Activated naive CD4-positive, alpha-beta T cell treated with anti-CD3 and anti-CD28 coated beads for 36 hours (primary cell): ENCODE measurements at regions not wholly inside any gene's neighbourhood (a gene's known extent, or its start where the extent isn't known, plus 50 kb on each side); places are given as distances from the start of the nearest gene placed in this dataset.
"Not testable (repeated sequence)": the region's sequence is repeated elsewhere in the genome, so short reads cannot be mapped to it uniquely, and the experiment has no call there.

Source experiments
- CTCF ChIA-PET: fragments of 350-600 bp; sonication (Branson Sonifier 250); formaldehyde crosslinking; loops from one replicate; lab custom pipeline; 2021; ENCODE audit warnings: antibody characterized with exemption; lab: Charles Lee
- DNase-seq: peaks from one replicate; pipeline ENCODE4 v3.0.0-alpha.2; 2020
- H3K27ac Mint-ChIP-seq: one replicate; pipeline ENCODE4 v1.8.0; 2021; ENCODE audit warnings: mild to moderate bottlenecking, mixed read lengths
- H3K27me3 Mint-ChIP-seq: one replicate; pipeline ENCODE4 v1.8.0; 2021; ENCODE audit warnings: low read depth, mixed read lengths
- H3K36me3 Mint-ChIP-seq: one replicate; pipeline ENCODE4 v1.8.0; 2021; ENCODE audit warnings: low read depth, mixed read lengths
- H3K4me1 Mint-ChIP-seq: one replicate; pipeline ENCODE4 v1.8.0; 2021; ENCODE audit warnings: low read depth, mixed read lengths
- H3K4me3 Mint-ChIP-seq: one replicate; pipeline ENCODE4 v1.8.0; 2021; ENCODE audit warnings: mild to moderate bottlenecking, moderate library complexity, mixed read lengths
- H3K9me3 Mint-ChIP-seq: one replicate; pipeline ENCODE4 v1.8.0; 2021; ENCODE audit warnings: mixed read lengths
- intact Hi-C: fragments of 100-400 bp; cut with micrococcal nuclease; formaldehyde crosslinking; loops from one replicate; pipeline ENCODE4 v1.15.1; 2023

DNA sequence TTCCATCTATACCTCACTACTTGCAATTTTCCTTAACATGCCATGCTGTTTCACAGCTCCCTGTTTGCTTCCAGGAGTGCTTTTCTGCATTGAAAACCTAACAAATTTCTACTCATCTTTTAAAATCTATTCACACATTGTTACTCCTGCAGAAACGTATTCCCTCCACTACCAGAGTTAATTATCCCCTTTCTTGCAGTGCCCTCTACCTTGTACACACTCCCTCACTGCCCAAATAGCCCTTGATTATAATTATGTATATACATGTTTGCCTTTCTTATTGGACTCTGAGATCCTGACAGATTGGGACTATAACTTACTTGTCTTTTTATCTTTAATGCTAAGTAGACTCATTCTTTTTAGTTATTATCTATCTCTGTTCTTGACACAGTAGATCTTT, 325.0 kb downstream of the OXSM start:
- no peaks in the 10 kb centered on the region for H3K27me3 Mint-ChIP-seq
- H3K36me3 Mint-ChIP-seq = no peaks in the 10 kb centered on the region
- no peaks in the 10 kb centered on the region for H3K4me1 Mint-ChIP-seq
- CTCF ChIA-PET = no interaction called here
- no peak overlapping the region for H3K4me3 Mint-ChIP-seq
- intact Hi-C loops = loop anchor here (10.0 kb wide), 1 partner anchor 470 kb away; no protein-coding TSS in a partner anchor
- DNase-seq = no peak
- no peak overlapping the region for H3K27ac Mint-ChIP-seq
- peaks cover 1% of the 10 kb centered on the region for H3K9me3 Mint-ChIP-seq

DNA sequence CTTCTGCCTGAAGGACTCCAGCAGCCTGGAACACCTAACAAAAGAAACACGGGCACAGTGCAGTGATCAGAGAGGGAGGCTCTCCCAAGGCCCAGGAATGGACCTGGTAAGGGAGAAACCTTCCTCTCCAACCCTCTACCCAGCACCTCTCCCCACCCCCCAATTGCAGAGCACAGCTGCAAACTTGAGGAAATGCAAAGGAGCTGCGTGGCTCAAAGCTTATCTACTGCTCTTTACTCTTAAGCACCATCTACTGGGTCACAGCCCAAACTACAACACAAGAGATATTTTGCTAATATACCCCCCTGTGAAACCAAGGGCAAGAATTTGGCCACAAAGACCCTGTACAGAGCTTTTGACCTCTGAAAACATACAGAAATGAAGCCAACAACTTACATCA, 328.3 kb downstream of the OXSM start:
- CTCF ChIA-PET = no interaction called here
- Mint-ChIP-seq H3K27me3 (no peaks in the 10 kb centered on the region), H3K4me1 (no peaks in the 10 kb centered on the region), H3K4me3 (no peak overlapping the region), H3K36me3 (no peaks in the 10 kb centered on the region), H3K9me3 (peaks cover 8% of the 10 kb centered on the region), H3K27ac (no peak overlapping the region)
- DNase-seq = no peak
- intact Hi-C loops = loop anchor here (10.0 kb wide), 1 partner anchor 473 kb away; no protein-coding TSS in a partner anchor

DNA sequence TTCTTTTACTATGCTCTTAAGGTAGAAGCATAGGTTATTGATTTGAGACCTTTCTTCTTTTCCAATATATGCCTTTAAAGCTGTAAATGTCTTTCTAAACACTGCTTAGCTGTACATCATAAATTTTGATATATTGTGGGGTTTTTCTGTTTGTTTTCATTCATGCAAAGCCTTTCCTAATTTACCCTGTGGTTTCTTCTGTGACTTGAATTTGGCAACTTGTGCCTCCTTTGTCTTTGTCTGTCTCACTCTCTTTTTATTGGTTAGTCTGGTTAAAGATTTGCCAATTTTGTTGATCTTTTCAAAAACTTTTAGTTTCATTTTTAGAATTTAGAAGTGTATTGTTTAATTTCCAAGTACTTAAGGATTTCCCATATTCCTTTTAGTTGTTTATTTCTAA, 343.1 kb downstream of the OXSM start:
- intact Hi-C loops = no loop called here
- CTCF ChIA-PET = no interaction called here
- Mint-ChIP-seq H3K27ac (no peak overlapping the region), H3K27me3 (no peaks in the 10 kb centered on the region), H3K4me3 (no peak overlapping the region), H3K36me3 (no peaks in the 10 kb centered on the region), H3K9me3 (peaks cover 3% of the 10 kb centered on the region), H3K4me1 (no peaks in the 10 kb centered on the region)
- no peak for DNase-seq

DNA sequence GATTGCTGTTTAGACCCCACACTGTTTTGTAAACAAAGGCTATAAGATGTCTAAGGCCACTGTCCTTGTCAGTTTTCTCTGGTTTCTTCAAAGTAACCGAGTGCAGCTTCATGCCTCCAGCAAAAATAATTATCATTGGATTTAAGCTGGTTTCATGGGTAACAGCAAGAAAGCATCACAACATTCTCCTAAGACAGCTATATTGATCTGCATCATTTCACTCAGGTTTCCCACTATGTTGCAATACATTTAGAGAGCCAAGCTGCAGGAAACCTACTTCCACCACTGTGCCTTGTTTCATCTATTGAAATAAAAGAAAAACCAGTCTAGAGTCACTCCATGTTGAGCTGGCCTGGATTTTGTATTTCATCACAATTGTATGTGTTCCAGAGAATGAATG, 351.4 kb downstream of the OXSM start:
- CTCF ChIA-PET = no interaction called here
- Mint-ChIP-seq H3K9me3 (peaks cover 8% of the 10 kb centered on the region), H3K4me3 (no peak overlapping the region), H3K36me3 (no peaks in the 10 kb centered on the region), H3K27ac (no peak overlapping the region), H3K27me3 (no peaks in the 10 kb centered on the region), H3K4me1 (no peaks in the 10 kb centered on the region)
- DNase-seq = no peak
- intact Hi-C loops = no loop called here

DNA sequence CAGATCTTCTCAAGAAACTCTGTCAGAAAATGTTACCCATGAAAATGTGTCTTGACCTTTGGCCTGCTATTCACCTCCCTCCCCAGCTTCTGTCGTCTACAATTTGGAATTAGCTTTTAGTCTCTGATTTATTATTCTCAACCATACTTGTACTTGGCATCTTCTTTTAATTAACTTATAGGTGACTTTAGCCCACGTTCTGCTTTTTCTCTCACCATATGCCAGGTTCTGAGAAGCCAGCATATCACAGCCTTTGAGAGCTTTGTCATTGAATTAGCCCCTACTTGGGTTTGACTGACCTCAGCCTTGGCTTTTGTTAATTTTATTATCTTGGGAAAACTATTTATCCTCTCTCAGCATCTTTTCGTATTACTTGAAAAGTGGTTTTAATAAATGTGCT, 355.9 kb downstream of the OXSM start:
- CTCF ChIA-PET = no interaction called here
- H3K27ac Mint-ChIP-seq = no peak overlapping the region
- H3K4me3 Mint-ChIP-seq = no peak overlapping the region
- intact Hi-C loops = no loop called here
- DNase-seq = no peak
- H3K36me3 Mint-ChIP-seq = no peaks in the 10 kb centered on the region
- no peaks in the 10 kb centered on the region for H3K4me1 Mint-ChIP-seq
- peaks cover 7% of the 10 kb centered on the region for H3K9me3 Mint-ChIP-seq
- H3K27me3 Mint-ChIP-seq = no peaks in the 10 kb centered on the region

DNA sequence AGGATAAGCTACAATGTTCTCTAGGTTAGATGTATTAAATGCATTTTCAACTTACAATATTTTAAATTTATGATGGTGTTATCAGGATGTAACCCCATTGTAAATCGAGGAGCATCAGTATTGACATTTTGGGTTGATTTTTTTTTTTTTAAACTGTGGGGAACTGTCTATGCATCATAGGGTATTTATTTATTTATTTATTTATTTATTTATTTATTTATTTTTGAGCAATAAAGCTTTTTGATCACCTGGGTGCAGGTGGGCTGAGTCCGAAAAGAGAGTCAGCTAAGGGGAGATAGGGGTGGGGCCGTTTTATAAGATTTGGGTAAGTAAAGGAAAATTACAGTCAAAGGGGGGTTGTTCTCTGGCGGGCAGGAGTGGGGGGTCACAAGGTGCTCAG, 367.5 kb downstream of the OXSM start:
- H3K27ac Mint-ChIP-seq, H3K4me3 Mint-ChIP-seq, DNase-seq, H3K27me3 Mint-ChIP-seq, H3K36me3 Mint-ChIP-seq, H3K4me1 Mint-ChIP-seq, CTCF ChIA-PET, intact Hi-C loops, H3K9me3 Mint-ChIP-seq: not testable (repeated sequence)

DNA sequence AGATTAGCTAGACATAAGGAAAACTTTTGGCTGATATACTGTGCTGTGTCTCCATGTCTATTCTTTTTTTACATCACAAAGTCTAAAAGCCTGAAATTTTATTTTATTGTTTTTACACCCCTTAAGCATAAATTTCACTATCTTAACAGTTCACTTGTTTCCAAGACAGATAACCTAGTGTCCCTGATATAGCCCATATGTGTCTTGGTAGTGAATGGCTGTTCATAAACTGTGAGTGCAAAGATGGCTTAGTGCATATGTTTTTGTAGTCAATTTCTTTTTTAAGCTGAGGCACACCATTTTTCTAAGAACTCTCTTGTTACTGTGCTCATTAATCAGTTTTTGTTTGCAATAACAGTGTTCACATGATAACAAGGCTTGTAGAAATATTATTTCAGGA, 381.1 kb downstream of the OXSM start:
- H3K36me3 Mint-ChIP-seq = no peaks in the 10 kb centered on the region
- intact Hi-C loops = no loop called here
- DNase-seq = no peak
- CTCF ChIA-PET = no interaction called here
- H3K27me3 Mint-ChIP-seq = no peaks in the 10 kb centered on the region
- H3K4me1 Mint-ChIP-seq = no peaks in the 10 kb centered on the region
- H3K9me3 Mint-ChIP-seq = peaks cover 10% of the 10 kb centered on the region
- no peak overlapping the region for H3K4me3 Mint-ChIP-seq
- no peak overlapping the region for H3K27ac Mint-ChIP-seq

DNA sequence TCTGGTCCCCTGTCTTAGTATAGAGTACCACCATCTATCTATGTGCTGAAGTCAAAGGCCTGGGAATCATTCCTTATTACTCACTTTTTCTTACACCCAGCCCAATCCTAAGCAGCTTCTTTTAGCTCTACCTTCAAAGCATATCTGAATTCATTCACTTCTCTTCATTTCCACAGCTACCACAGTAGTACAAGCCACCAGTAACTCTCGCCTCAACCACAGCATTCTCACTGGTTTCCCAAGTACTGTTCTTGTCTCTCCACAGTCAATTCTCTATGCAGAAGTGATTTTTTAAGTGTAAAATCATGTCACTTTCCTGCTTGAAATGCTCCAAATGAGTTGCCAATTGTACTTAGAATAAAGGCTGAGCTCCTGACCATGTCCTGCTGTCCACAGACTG, 401.7 kb downstream of the OXSM start:
- H3K27ac Mint-ChIP-seq = no peak overlapping the region
- H3K27me3 Mint-ChIP-seq = no peaks in the 10 kb centered on the region
- H3K4me3 Mint-ChIP-seq = no peak overlapping the region
- no peaks in the 10 kb centered on the region for H3K36me3 Mint-ChIP-seq
- H3K4me1 Mint-ChIP-seq = no peaks in the 10 kb centered on the region
- DNase-seq = no peak
- intact Hi-C loops = no loop called here
- peaks cover 6% of the 10 kb centered on the region for H3K9me3 Mint-ChIP-seq
- CTCF ChIA-PET = no interaction called here

DNA sequence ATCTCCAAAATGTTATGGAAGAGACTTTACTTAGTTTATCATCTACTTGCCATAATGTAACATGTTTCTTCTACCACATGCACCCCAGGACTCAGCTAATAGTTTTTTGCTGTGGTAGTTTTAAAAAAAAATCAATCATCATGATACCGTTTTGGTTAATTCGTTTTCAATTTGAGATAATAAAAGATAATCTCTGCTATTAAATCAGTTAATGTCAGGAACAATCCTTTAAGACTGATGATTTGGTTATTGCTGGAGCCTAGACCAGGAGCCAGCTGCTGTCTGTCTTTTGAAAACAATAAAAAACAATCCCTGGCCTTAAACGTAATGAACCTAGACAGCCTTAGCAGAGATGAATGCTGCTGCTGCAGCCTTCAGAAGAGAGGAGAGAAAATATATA, 403.7 kb downstream of the OXSM start:
- H3K27me3 Mint-ChIP-seq = no peaks in the 10 kb centered on the region

DNA sequence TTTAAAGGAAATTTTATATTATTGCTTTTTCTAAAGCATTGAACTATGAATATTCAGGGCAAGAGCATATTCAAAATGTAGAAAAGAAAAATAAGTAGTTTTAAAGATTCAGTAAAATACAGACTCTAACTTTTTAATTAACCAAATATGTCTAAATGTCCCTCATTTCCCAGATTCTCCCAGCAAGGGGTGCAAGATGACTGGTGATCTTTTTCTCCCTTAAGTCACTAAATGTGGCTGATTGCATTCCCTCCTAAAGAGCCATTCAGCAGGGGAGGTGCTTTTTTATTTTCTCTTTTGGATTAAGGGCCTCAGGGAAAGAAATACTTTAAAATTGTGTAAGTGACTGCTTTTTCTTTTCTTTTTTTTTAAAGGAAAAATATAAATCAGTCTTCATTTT, 406.9 kb downstream of the OXSM start:
- Mint-ChIP-seq H3K9me3 (no peaks in the 10 kb centered on the region), H3K4me3 (no peak overlapping the region), H3K27me3 (no peaks in the 10 kb centered on the region), H3K36me3 (no peaks in the 10 kb centered on the region), H3K27ac (no peak overlapping the region), H3K4me1 (no peaks in the 10 kb centered on the region)
- no peak for DNase-seq
- CTCF ChIA-PET = no interaction called here
- intact Hi-C loops = no loop called here

More for the DNA sequence above, 403.7 kb downstream of the OXSM start:
- Mint-ChIP-seq H3K4me1 (no peaks in the 10 kb centered on the region), H3K4me3 (no peak overlapping the region), H3K27ac (no peak overlapping the region), H3K36me3 (no peaks in the 10 kb centered on the region), H3K9me3 (peaks cover 6% of the 10 kb centered on the region)
- CTCF ChIA-PET = no interaction called here
- DNase-seq = no peak
- intact Hi-C loops = no loop called here

DNA sequence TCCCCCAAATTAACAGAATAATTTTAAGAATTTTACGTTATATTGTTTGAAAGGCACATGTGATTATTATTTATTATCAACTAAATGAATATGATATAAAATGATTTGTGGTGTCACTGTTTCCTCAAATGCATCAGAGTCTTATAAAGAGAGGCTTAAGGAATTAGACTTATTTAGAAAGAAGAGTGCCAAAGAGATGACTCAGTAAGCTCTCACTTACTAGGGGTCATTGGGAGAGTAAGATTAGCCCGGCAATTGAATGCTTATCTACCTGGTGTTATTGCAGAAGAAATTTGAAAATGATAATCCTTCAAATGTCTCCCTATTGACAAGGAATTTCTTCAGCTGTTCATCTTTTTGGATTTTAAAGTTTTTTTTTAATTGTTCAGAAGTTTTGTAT, 408.7 kb downstream of the OXSM start:
- Mint-ChIP-seq H3K27me3 (no peaks in the 10 kb centered on the region), H3K27ac (no peak overlapping the region), H3K9me3 (no peaks in the 10 kb centered on the region), H3K4me1 (no peaks in the 10 kb centered on the region), H3K36me3 (no peaks in the 10 kb centered on the region), H3K4me3 (no peak overlapping the region)
- DNase-seq = no peak
- CTCF ChIA-PET = no interaction called here
- intact Hi-C loops = no loop called here

DNA sequence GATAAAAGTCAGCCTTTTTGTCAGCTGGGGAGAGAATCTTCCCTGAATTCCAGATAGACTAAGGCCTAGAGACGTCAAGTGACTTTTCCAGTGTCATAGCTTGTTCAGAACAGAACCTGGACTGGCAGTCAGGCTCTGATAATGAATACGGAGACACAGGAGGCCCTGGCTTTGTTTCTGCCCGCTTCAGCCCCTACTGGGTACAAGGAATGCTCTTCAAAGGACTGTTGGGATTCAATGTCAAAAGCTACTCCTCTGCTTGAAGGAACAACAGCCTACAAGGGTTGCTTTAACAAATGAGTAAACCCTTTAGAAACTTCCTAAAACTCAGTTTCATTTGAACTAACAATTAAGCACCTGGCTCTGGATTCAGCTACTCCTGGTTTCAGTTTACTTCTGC, 412.3 kb downstream of the OXSM start:
- Mint-ChIP-seq H3K36me3 (no peaks in the 10 kb centered on the region), H3K27ac (no peak overlapping the region), H3K27me3 (no peaks in the 10 kb centered on the region), H3K4me3 (no peak overlapping the region), H3K4me1 (no peaks in the 10 kb centered on the region), H3K9me3 (no peaks in the 10 kb centered on the region)
- intact Hi-C loops = no loop called here
- DNase-seq = no peak
- CTCF ChIA-PET = no interaction called here

DNA sequence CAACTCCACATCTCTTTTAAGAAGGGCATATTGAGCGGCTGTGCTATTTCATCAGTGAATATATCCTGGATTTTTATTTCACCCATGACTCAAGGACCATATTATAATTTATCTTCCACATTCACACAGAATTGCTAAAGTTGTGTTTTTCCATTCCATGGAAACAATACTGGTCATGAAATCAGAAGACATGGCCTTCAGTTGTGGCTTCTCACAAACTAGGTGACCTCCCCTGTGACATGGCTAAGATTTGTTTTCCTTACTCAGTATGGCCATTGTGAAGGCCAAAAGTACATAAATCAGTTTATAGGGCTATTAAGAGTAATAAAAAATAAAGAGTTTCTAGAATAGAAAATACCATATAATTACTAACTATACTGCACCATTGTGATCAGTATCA, 415.6 kb downstream of the OXSM start:
- Mint-ChIP-seq H3K4me3 (no peak overlapping the region), H3K27me3 (no peaks in the 10 kb centered on the region), H3K36me3 (no peaks in the 10 kb centered on the region), H3K27ac (no peak overlapping the region), H3K9me3 (no peaks in the 10 kb centered on the region), H3K4me1 (no peaks in the 10 kb centered on the region)
- DNase-seq = no peak
- CTCF ChIA-PET = no interaction called here
- intact Hi-C loops = no loop called here

DNA sequence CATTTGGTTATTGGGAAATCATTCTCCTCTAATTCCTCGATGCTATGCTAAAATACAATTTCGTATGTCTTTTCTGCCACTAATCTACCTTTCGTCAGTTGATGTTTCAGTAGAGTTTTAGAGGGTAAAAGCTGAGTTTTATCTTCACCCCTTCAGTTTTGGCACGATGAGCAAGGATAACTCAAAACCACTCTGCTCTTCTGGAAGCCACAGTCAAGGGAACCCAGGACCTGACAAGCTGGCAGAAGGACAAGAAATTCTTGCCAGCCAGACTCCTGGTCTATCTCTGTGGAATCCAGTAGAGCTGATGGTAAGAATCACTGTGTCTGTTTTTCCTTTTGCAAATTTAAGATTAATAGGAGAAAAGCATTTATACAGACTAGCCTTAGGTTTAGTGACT, 414.4 kb upstream of the LRRC3B start:
- no peak for DNase-seq
- CTCF ChIA-PET = no interaction called here
- Mint-ChIP-seq H3K27me3 (no peaks in the 10 kb centered on the region), H3K36me3 (no peaks in the 10 kb centered on the region), H3K9me3 (no peaks in the 10 kb centered on the region), H3K4me3 (no peak overlapping the region), H3K4me1 (no peaks in the 10 kb centered on the region), H3K27ac (no peak overlapping the region)
- intact Hi-C loops = no loop called here
